Osteocyte (in vitro differentiated cells): ENCODE measurements at regions not wholly inside any gene's neighbourhood (a gene's known extent, or its start where the extent isn't known, plus 50 kb on each side); places are given as distances from the start of the nearest gene placed in this dataset.

Experiments
- DNase-seq: peaks from one replicate; pipeline ENCODE4 v3.0.0; 2021; ENCODE audit warnings: mixed read lengths; ENCODE audit not compliant: unreplicated experiment; ENCODE audit errors: extremely low spot score
- H3K27ac Mint-ChIP-seq: one replicate; pipeline ENCODE4 v1.8.0; 2021; ENCODE audit warnings: mild to moderate bottlenecking, mixed read lengths; ENCODE audit not compliant: unreplicated experiment
- H3K27me3 Mint-ChIP-seq: one replicate; pipeline ENCODE4 v1.8.0; 2021; ENCODE audit warnings: mixed read lengths; ENCODE audit not compliant: unreplicated experiment
- H3K36me3 Mint-ChIP-seq: one replicate; pipeline ENCODE4 v1.8.0; 2021; ENCODE audit warnings: mixed read lengths; ENCODE audit not compliant: unreplicated experiment
- H3K4me1 Mint-ChIP-seq: one replicate; pipeline ENCODE4 v1.8.0; 2021; ENCODE audit warnings: mixed read lengths; ENCODE audit not compliant: unreplicated experiment
- H3K4me3 Mint-ChIP-seq: one replicate; pipeline ENCODE4 v1.8.0; 2021; ENCODE audit warnings: mild to moderate bottlenecking, moderate library complexity, mixed read lengths; ENCODE audit not compliant: unreplicated experiment
- H3K9me3 Mint-ChIP-seq: one replicate; pipeline ENCODE4 v1.8.0; 2021; ENCODE audit warnings: mixed read lengths; ENCODE audit not compliant: unreplicated experiment
- TF ChIP-seq, protein P1 (sequence below): fragments of 200-600 bp; sonication (generic); IDR thresholded peaks from 2 replicates; pipeline ENCODE4 v1.5.0; 2021; ENCODE audit warnings: antibody characterized with exemption, mild to moderate bottlenecking, moderate library complexity

DNA sequence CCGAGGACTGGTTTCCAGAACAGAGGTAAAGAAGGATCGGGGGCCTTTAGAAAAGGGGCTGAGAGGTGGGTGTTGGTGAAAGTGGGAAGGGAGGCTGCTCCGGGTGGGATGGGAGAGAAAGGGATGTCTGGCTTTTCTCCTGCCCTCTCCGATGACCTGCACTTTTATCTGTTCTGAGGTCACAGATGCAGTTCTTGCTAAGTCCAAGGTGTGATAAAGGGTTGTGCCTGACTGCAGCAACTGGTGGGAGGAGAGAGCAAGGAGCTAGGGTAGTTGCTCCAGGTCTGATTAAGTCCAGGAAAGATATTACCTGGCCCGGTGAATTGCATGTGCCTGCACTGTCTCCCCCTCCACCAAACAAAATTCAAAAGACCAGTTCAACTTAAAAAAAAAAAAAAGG is 145.6 kb upstream of the SOX4 start:
- H3K27me3 Mint-ChIP-seq, result peaks cover 4% of the 10 kb centered on the region
- no peak for DNase-seq
- no peaks in the 10 kb centered on the region for H3K9me3 Mint-ChIP-seq
- TF ChIP-seq, protein P1, sequence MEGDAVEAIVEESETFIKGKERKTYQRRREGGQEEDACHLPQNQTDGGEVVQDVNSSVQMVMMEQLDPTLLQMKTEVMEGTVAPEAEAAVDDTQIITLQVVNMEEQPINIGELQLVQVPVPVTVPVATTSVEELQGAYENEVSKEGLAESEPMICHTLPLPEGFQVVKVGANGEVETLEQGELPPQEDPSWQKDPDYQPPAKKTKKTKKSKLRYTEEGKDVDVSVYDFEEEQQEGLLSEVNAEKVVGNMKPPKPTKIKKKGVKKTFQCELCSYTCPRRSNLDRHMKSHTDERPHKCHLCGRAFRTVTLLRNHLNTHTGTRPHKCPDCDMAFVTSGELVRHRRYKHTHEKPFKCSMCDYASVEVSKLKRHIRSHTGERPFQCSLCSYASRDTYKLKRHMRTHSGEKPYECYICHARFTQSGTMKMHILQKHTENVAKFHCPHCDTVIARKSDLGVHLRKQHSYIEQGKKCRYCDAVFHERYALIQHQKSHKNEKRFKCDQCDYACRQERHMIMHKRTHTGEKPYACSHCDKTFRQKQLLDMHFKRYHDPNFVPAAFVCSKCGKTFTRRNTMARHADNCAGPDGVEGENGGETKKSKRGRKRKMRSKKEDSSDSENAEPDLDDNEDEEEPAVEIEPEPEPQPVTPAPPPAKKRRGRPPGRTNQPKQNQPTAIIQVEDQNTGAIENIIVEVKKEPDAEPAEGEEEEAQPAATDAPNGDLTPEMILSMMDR, result no peak
- no peak overlapping the region for H3K4me3 Mint-ChIP-seq
- H3K27ac Mint-ChIP-seq, result no peak overlapping the region
- no peaks in the 10 kb centered on the region for H3K36me3 Mint-ChIP-seq
- peaks cover 14% of the 10 kb centered on the region for H3K4me1 Mint-ChIP-seq

DNA sequence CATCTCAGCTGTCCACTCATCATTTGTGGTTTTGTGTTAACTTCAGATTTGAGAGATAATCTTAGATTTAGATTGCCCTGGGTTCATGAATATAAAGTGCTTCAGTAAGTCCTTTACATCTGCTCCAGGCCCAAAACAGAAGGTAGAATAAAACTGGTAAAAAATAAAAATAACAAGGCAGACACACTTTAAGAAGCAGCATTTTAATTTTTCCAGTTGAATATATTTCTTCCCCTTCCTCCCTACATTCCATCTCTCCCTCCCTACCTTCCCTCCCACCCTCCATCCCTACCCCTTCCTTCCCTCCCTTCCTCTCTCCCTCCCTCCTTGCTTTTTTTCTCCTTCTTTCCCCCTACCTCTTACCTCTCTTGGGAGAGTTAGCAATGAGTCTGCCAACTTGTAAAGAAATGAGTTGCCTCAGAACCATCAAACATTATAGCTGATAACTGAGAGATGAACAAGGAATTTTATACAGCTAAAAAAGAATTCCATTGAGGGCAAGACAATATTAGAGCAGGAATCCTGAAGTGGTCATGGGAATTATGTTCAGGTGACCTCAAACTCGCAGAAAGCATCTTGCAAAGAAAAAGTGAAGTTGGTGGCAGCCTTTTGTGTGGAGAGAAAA is 145.0 kb upstream of the SOX4 start:
- Mint-ChIP-seq H3K4me1 (peaks cover 14% of the 10 kb centered on the region), H3K36me3 (no peaks in the 10 kb centered on the region)
- TF ChIP-seq, protein P1, result no peak

DNA sequence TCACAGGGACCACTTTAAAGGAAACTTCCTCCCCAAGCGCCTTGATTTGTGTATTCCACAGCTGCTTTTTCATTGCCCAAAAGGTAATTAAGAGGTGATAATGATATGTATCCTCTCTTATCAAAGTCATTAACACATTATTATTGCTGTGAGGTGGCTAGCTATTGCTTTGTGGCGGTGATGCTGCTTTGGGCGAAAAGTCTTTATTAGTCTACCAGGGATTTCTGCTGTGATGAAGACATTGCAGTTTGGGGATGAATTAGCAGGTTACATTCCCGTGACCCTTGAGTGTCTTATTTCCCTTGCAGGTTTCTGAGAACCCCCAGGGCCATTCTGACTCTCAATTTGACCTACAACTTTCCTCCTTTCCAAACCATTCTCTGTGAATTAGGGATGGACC is 143.4 kb upstream of the SOX4 start:
- TF ChIP-seq, protein P1, result no peak
- H3K27me3 Mint-ChIP-seq, result peaks cover 4% of the 10 kb centered on the region
- no peak overlapping the region for H3K27ac Mint-ChIP-seq
- no peaks in the 10 kb centered on the region for H3K36me3 Mint-ChIP-seq
- no peak for DNase-seq
- H3K4me1 Mint-ChIP-seq, result peaks cover 14% of the 10 kb centered on the region
- no peak overlapping the region for H3K4me3 Mint-ChIP-seq
- no peaks in the 10 kb centered on the region for H3K9me3 Mint-ChIP-seq

More for the DNA sequence above, 145.0 kb upstream of the SOX4 start:
- no peak for DNase-seq
- no peak overlapping the region for H3K4me3 Mint-ChIP-seq
- no peaks in the 10 kb centered on the region for H3K9me3 Mint-ChIP-seq
- H3K27me3 Mint-ChIP-seq, result peaks cover 4% of the 10 kb centered on the region
- no peak overlapping the region for H3K27ac Mint-ChIP-seq

DNA sequence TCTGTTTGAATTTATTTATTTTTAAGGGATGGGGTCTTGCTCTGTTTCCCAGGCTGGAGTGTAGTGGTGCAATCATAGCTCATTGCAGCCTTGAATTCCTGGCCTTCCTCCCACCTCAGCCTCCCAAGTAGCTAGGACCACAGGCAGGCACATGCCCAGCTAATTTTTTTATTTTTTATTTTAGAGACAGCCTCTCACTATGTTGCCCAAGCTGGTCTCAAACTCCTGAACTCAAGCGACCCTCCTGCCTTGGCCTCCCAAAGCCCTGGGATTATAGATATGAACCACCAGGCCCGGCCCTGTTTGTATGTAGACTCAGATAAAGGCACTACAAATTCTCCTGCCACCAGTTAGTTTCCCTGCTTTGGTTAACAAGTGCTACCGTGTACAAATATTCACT is 142.9 kb upstream of the SOX4 start:
- no peak for DNase-seq
- Mint-ChIP-seq H3K27ac (no peak overlapping the region), H3K36me3 (no peaks in the 10 kb centered on the region), H3K4me1 (peaks cover 14% of the 10 kb centered on the region), H3K27me3 (peaks cover 4% of the 10 kb centered on the region), H3K9me3 (no peaks in the 10 kb centered on the region), H3K4me3 (no peak overlapping the region)
- TF ChIP-seq, protein P1, result no peak

DNA sequence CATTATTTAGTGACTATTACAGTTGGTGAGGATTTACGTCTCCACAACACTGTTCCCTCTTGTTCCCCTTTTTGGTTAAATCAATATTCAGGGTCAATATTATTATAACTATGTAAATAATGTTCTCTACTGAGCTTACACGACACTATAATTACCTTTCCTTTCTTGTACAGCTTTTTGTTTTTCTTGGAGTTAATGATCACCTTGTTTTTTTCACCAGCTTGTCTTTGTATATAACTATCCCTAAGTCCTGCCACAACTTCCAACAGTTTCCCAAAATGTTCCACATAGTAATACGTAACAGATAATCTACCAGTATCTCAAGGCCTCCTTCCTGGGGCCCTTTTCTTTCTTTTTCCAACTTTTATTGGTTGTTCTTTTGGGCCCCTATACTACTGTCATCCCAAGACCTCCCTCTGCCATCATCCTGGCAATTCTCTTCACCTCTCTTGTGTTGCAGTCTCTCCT is 142.0 kb upstream of the SOX4 start:
- H3K9me3 Mint-ChIP-seq, result no peaks in the 10 kb centered on the region
- H3K4me1 Mint-ChIP-seq, result peaks cover 14% of the 10 kb centered on the region
- H3K27ac Mint-ChIP-seq, result peak overlapping the region; percentile 16
- TF ChIP-seq, protein P1, result no peak
- no peaks in the 10 kb centered on the region for H3K36me3 Mint-ChIP-seq
- H3K4me3 Mint-ChIP-seq, result no peak overlapping the region
- DNase-seq, result no peak
- no peaks in the 10 kb centered on the region for H3K27me3 Mint-ChIP-seq
